HL-60 (cell line): ENCODE measurements at regions not wholly inside any gene's neighbourhood (a gene's known extent, or its start where the extent isn't known, plus 50 kb on each side); places are given as distances from the start of the nearest gene placed in this dataset.

Experiments used
- GABPA ChIP-seq: IDR thresholded peaks from 2 replicates; pipeline ENCODE4 v1.6.1; 2012; ENCODE audit warnings: low read depth
- POLR2AphosphoS5 ChIP-seq: IDR thresholded peaks from 2 replicates; pipeline ENCODE4 v1.6.1; 2012; ENCODE audit warnings: low read depth
- REST ChIP-seq: IDR thresholded peaks from 2 replicates; pipeline ENCODE4 v1.6.1; 2012; ENCODE audit warnings: low read depth; ENCODE audit not compliant: insufficient replicate concordance
- SPI1 ChIP-seq: IDR thresholded peaks from 2 replicates; pipeline ENCODE4 v1.6.1; 2012; ENCODE audit warnings: low read depth, mild to moderate bottlenecking, borderline replicate concordance
- TF ChIP-seq, protein P1 (sequence below): IDR thresholded peaks from one replicate; pipeline ENCODE4 v1.5.1; 2011; ENCODE audit warnings: low read length, control low read depth, inconsistent platforms; ENCODE audit not compliant: insufficient read depth

- TF ChIP-seq REST, result no peak
- TF ChIP-seq, protein P1, sequence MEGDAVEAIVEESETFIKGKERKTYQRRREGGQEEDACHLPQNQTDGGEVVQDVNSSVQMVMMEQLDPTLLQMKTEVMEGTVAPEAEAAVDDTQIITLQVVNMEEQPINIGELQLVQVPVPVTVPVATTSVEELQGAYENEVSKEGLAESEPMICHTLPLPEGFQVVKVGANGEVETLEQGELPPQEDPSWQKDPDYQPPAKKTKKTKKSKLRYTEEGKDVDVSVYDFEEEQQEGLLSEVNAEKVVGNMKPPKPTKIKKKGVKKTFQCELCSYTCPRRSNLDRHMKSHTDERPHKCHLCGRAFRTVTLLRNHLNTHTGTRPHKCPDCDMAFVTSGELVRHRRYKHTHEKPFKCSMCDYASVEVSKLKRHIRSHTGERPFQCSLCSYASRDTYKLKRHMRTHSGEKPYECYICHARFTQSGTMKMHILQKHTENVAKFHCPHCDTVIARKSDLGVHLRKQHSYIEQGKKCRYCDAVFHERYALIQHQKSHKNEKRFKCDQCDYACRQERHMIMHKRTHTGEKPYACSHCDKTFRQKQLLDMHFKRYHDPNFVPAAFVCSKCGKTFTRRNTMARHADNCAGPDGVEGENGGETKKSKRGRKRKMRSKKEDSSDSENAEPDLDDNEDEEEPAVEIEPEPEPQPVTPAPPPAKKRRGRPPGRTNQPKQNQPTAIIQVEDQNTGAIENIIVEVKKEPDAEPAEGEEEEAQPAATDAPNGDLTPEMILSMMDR, result no peak
- no peak for TF ChIP-seq POLR2AphosphoS5
- no peak for TF ChIP-seq GABPA
- no peak for TF ChIP-seq SPI1
Measured at GRCh38 chr7:21346297-21346696, 81.6 kb upstream of the SP4 start.
